HG03565 (cell line): ENCODE measurements at regions not wholly inside any gene's neighbourhood (a gene's known extent, or its start where the extent isn't known, plus 50 kb on each side); places are given as distances from the start of the nearest gene placed in this dataset.
"Not testable (repeated sequence)": the region's sequence is repeated elsewhere in the genome, so short reads cannot be mapped to it uniquely, and the experiment has no call there.

Experiments used
- ATAC-seq: cut with Tn5 transposase; IDR thresholded peaks from one replicate; pipeline ENCODE4 v1.9.1; 2021; ENCODE audit warnings: mild to moderate bottlenecking, moderate library complexity; ENCODE audit not compliant: unreplicated experiment

DNA sequence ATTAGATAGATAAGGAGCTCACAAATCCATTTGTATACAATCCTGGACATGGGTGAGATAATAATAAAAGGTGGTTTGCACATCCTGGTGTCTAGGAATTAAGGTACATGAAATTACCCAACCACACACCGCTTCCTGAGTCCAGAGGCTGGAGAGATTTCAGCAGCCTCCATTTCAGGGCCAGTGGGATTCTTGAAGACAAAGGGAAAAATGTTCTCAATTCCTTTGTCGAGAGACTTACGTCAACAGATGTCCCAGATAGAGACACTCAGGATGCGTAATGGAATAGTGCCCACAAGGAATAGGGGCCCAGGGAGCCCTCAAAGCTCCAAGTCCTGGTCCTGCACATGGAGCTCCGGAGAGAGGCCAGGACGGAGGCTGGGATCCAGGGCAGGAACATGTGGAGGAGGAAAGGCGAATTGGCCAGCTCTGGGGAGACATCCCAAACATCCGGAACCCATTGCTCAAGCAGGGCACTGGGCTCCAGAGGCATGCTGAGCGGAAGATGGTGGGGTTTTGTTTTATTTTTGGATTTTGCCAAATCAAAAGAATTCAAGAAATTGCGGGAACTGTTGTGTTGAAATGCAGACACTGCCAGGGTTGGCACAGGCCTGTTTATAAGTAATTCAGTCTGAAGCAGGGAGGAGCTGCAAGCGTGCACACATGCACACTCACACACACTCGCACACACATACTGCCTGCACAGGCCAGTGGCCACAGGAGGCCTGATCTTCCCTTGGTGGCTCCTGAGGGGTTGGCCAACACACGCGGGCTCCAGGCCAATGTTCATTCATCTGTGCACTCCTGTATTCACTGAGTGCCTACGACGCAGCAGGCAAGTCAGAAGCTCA is 97.2 kb downstream of the NOG start:
- ATAC-seq = no peak

DNA sequence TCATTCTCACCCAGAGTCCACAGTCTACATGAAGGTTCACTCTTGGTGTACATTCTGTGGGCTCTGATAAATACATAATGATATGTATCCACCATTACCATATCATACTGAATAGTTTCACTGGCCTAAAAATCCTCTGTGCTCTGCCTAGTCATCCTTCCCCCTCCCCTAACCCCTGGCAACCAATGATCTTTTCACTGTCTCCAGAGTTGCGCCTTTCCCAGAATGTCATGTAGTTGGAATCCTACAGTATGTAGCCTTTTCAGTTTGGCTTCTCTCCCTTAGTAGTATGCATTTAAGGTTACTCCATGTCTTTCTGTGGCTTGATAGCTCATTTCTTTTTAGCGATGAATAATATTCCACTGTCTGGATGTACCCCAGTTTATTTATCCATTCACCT is 101.3 kb downstream of the NOG start:
- no peak for ATAC-seq

- ATAC-seq = no peak
These were observed 103.7 kb downstream of the NOG start for GRCh38 chr17:56697190-56697589.

DNA sequence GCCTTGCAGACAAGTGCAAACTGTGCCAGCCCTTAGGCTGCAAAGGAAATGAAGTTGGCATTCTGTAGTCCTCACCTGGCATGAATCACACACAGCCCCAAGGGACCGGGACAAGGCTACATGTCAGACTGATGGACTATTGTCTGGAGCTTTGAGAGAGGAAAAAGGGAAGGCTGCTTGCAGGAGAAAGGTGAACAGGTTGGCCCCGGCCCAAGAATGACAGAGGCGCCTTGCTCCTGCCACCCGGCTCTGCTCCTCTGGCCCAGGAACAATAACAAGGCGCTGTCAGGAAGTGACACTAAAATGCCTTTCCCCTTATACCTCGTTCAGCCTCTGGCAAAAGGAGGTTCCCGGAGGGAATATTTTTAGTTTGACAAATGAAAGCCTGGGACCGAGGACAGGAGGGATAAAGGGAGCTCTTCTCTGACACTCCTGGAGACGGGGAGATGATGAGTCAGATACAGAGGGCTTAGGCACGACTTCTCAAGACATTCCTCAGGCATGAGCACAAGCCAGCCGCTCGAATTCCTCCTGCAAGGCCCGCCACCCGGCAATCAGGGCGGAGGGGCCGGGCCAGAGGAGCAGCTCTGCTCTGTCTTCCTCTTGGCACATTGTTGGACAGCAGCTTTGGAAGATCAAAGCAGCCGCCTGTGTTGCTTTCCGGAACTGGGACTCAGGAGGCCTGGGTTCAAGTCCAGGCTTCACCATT is 105.8 kb downstream of the NOG start:
- no peak for ATAC-seq

- ATAC-seq = no peak
These were observed 107.5 kb downstream of the NOG start for GRCh38 chr17:56700919-56701420.

DNA sequence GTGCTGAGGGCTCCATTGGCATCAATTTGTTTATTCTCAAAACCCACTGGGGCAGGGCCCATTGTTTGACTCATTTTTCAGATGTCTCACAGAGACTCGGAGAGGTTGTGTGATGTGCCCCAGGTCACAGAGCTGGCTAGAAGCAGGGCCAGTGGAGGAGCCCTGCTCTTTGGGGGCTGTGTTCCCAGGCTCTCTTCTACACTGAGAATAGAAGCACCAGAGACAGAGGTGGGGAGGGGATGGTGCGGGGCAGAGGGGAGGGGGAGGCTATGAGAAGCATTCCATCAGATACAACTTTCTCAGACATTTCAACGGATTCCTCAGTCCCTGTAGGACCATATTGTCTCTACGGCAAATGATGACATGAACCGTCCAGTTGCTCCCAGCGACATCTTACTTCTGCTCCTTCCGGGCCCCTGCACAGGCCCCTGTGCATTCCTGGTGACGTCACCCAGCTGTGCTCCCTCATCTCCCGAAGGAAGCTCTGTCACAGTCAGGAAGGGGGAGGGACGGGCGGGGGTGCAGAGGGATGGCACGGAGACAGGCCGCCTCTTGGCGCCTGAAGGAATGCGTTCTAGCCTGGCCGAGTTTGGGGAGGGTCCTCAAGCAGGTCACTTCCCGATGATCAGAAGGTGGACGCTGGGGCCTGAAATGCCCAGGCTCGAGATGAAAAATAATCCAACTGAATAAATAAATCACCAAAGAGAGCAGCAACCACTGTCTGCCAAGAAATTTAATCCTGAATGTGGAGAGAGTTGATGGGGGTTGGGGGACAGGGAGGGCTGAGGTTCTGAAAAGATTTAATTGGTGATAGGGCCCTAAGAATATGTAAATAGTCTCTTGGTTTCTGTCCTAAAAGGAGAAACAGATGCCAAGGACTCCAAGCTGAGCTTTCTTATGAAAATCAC is 114.1 kb downstream of the NOG start:
- no peak for ATAC-seq

- ATAC-seq = no peak
These were observed 114.7 kb downstream of the NOG start for GRCh38 chr17:56708220-56708558.

GRCh38 chr17:56708670-56709410 is 115.3 kb downstream of the NOG start:
- ATAC-seq = no peak

- ATAC-seq = no peak
These were observed 117.5 kb downstream of the NOG start for GRCh38 chr17:56710986-56711385.

DNA sequence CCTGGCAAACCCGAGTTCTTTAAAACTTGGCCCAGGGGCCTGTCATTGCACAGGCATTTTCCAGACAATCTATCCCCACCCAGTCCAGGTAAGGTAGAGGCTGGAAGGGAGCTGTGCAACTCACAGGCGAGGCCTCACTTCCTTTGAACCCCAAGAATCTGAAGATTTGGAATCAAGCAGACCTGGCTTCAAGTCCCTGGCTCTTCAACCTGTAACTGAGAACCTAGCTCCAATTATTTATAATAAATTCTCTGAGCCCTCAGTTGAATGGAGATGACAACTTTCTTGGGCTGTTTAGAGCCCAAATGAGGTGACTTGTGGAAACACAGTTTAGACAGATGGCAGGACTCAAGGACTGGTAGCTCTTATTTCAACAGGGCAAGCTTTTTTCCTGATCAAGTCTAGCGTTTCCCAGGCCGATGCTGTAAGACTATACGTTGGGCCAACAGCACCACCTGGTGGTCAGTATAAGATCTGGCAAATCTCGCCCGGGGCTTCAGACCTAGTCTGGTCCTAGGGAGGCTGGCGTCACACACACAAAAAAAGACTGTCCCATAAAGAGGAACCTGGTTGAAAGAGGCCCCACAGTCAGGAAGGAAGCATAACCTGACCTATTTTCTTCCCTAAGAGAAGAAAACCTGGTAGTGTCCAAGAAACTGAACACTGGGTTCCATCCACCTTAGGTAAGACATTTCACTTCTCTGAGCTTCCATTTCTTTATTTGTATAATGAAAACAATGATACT is 117.9 kb downstream of the C17orf67 start:
- ATAC-seq = peak; percentile 91

DNA sequence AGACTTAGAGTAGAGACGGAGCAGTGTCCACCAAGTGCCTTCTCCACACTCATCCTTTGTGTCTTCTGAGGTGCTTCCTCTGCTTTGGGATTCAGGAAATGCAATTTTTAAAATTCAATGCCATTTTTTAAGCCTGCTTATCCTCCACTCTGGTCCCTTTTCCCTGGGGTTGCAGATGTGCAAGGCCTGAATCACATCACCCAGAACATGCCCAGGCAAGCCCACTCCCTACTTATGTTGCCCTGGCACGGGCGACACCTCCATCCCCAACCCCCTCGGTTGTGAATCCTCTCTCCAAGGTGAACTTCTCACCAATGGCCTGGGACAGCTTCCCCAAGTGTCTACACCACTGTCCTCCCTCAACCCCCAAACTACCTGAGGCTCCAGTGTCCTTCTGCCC is 116.2 kb downstream of the C17orf67 start:
- ATAC-seq = no peak

- ATAC-seq = no peak
These were observed 115.2 kb downstream of the C17orf67 start for GRCh38 chr17:56718515-56718914.

DNA sequence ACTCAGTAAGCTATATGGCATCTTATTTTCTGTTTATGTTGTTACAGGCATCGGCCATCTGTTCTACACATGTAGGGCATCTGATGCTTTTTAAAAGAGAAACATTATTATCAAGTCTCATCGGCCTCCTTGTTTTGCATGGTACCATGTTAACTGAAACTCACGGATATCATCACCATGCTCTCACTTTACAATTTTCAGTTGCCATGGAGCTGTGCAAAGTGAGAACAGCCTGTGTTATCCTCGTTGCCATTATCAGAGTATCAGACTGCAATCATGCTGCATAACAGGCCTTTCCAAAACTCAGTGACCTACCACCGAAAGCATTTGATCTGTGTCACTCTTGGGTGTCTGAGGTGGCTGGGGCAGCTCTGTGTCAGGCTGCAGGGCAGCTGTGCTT is 110.3 kb downstream of the C17orf67 start:
- no peak for ATAC-seq

DNA sequence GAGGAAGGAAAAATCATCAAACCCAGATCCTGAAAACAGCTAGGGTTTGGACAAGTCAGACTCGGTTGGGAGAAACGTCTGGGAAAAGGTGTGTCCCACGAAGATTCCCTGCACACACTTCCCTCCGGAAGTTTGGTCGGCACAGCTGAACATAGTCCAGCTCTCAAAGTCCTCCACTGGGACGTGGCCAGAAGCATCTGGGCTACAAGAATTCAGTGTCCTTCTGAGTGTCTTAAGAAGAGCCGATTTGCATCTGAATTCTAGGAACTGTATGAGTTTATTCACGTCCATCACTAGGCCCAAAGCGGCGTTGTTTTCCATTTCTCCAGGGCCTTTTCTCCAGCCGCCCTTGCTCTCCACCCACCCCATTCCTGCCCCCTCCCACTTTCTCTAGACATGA is 109.1 kb downstream of the C17orf67 start:
- no peak for ATAC-seq

DNA sequence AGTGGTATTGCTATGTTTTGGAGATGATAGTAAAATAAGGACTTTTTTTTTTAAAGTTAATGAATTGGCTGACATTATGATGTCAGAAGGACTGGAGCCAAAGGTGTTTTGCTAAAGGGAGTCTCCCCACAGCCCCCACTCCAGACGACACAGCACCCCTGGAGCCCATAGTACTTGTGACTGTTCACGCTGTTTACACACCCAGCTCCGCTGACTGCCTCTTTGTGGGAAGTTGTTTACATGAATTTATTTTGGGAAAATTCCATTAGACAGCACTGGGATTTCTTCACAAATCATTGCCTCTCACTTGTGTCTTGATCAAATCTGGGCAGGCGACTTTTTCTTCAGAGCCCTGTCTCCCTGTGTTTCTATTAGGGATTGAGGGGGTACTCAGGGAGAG is 108.6 kb downstream of the C17orf67 start:
- no peak for ATAC-seq

- ATAC-seq = no peak
These were observed 105.7 kb downstream of the C17orf67 start for GRCh38 chr17:56727876-56728617.

DNA sequence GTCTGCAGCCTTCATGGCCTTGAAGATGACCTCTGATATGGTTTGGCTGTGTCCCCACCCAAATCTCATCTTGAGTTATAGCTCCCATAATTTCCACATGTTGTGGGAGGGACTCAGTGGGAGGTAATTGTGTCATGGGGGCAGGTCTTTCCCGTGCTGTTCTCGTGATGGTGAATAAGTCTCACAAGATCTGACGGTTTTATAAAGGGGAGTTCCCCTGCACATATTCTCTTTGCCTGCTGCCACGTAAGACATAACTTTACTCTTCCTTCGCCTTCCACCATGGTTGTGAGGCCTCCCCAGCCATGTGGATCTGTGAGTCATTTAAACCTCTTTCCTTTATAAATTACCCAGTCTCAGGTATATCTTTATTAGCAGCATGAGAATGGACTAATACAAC is 102.6 kb downstream of the C17orf67 start:
- ATAC-seq = not testable (repeated sequence)

DNA sequence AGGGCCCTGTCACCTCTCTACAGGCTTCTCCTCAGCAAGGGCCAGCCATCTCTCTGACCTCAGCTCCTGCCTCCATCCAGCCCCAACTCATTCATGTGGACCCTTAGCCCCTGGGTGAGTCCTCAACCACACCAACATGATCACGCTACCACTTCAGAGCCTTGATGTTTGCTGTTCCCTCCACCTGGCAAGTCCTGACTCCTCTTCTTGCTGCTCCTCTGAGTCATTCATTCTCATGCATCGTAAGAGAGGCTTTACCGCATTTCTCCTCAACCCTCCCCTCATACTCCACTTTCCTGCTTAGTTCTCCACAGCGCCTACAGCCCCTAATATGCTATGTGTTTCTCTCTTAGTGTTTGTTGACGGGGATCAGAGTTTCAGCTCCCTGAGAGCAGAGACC is 99.9 kb downstream of the C17orf67 start:
- no peak for ATAC-seq

GRCh38 chr17:56735842-56736241 is 97.9 kb downstream of the C17orf67 start:
- no peak for ATAC-seq
